Neuronal stem cell (in vitro differentiated cells): ENCODE measurements at regions not wholly inside any gene's neighbourhood (a gene's known extent, or its start where the extent isn't known, plus 50 kb on each side); places are given as distances from the start of the nearest gene placed in this dataset.

Experiments
- DNase-seq: peaks from one replicate; pipeline ENCODE4 v3.0.0-alpha.2; 2013; ENCODE audit warnings: low spot score
- H2AFZ ChIP-seq: one replicate; pipeline ENCODE4 v1.6.1; 2013; ENCODE audit warnings: mild to moderate bottlenecking, low read length, inconsistent platforms
- H2AK5ac ChIP-seq: 2 replicates; pipeline ENCODE4 v1.6.1; 2013; ENCODE audit warnings: low read depth, mild to moderate bottlenecking, inconsistent platforms, low read length, moderate library complexity, mixed read lengths
- H2BK120ac ChIP-seq: 2 replicates; pipeline ENCODE4 v1.6.1; 2013; ENCODE audit warnings: low read depth, mild to moderate bottlenecking, inconsistent platforms, low read length, moderate library complexity, mixed read lengths
- H2BK12ac ChIP-seq: one replicate; pipeline ENCODE4 v1.6.1; 2013; ENCODE audit warnings: low read length, inconsistent platforms
- H2BK15ac ChIP-seq: 2 replicates; pipeline ENCODE4 v1.6.1; 2013; ENCODE audit warnings: mild to moderate bottlenecking, low read length, inconsistent platforms, mixed read lengths
- H2BK5ac ChIP-seq: one replicate; pipeline ENCODE4 v1.6.1; 2013; ENCODE audit warnings: inconsistent platforms, mild to moderate bottlenecking, low read length, moderate library complexity
- H3K14ac ChIP-seq: one replicate; pipeline ENCODE4 v1.6.1; 2013; ENCODE audit warnings: low read length, inconsistent platforms
- H3K18ac ChIP-seq: 2 replicates; pipeline ENCODE4 v1.6.1; 2013; ENCODE audit warnings: low read length, inconsistent platforms
- H3K23ac ChIP-seq: 2 replicates; pipeline ENCODE4 v1.6.1; 2013; ENCODE audit warnings: low read depth, mild to moderate bottlenecking, mixed read lengths, low read length, inconsistent platforms; ENCODE audit not compliant: poor library complexity
- H3K27ac ChIP-seq: replicated peaks from 3 replicates; pipeline ENCODE4 v1.5.1; 2013; ENCODE audit warnings: low read length, inconsistent platforms
- H3K27me3 ChIP-seq, 3 experiments: 2 replicates each; pipeline ENCODE4 v1.6.1; 2013; ENCODE audit warnings: low read length in 3 of 3, mild to moderate bottlenecking in 2 of 3, inconsistent platforms in 1 of 3, low read depth in 1 of 3, mixed read lengths in 1 of 3, moderate library complexity in 1 of 3; ENCODE audit not compliant: control insufficient read depth in 3 of 3, insufficient read depth in 3 of 3
- H3K36me3 ChIP-seq, 2 donors: replicated peaks in 1 of 2; 2 replicates each; pipeline ENCODE4 v1.6.1; 2013; ENCODE audit warnings: low read length in 2 of 2; ENCODE audit not compliant: control insufficient read depth in 2 of 2, insufficient read depth in 2 of 2
- H3K4ac ChIP-seq: 2 replicates; pipeline ENCODE4 v1.6.1; 2013; ENCODE audit warnings: inconsistent platforms, mild to moderate bottlenecking, low read length, moderate library complexity
- H3K4me1 ChIP-seq, 2 donors: 1 replicate in 1 of 2; 2 replicates in 1 of 2; pipeline ENCODE4 v1.6.1; 2013; ENCODE audit warnings: low read length in 2 of 2, low read depth in 1 of 2; ENCODE audit not compliant: control insufficient read depth in 2 of 2, insufficient read depth in 1 of 2
- H3K4me2 ChIP-seq: one replicate; pipeline ENCODE4 v1.6.1; 2013; ENCODE audit warnings: mild to moderate bottlenecking, low read length, inconsistent platforms; ENCODE audit not compliant: insufficient read depth, poor library complexity, severe bottlenecking
- H3K4me3 ChIP-seq, 2 donors: 2 replicates each; pipeline ENCODE4 v1.5.1; 2013; ENCODE audit warnings: low read length in 2 of 2, mild to moderate bottlenecking in 2 of 2, inconsistent platforms in 1 of 2, moderate library complexity in 1 of 2
- H3K79me1 ChIP-seq: one replicate; pipeline ENCODE4 v1.6.1; 2013; ENCODE audit warnings: low read depth, mild to moderate bottlenecking, inconsistent platforms, low read length, moderate library complexity
- H3K9ac ChIP-seq: one replicate; pipeline ENCODE4 v1.6.1; 2013; ENCODE audit warnings: mild to moderate bottlenecking, low read depth, low read length, inconsistent platforms; ENCODE audit not compliant: poor library complexity
- H3K9me3 ChIP-seq, 2 donors: replicated peaks in 1 of 2; 2 replicates each; pipeline versions ENCODE3 to v1.6.1; 2013; ENCODE audit warnings: low read length in 2 of 2, mild to moderate bottlenecking in 2 of 2, inconsistent platforms in 1 of 2, low read depth in 1 of 2, mixed read lengths in 1 of 2, moderate library complexity in 1 of 2; ENCODE audit not compliant: control insufficient read depth in 2 of 2, insufficient read depth in 1 of 2
- H4K8ac ChIP-seq: one replicate; pipeline ENCODE4 v1.6.1; 2013; ENCODE audit warnings: low read depth, mild to moderate bottlenecking, inconsistent platforms, low read length, moderate library complexity
- H4K91ac ChIP-seq: one replicate; pipeline ENCODE4 v1.6.1; 2013; ENCODE audit warnings: low read length, low read depth, mild to moderate bottlenecking, inconsistent platforms; ENCODE audit not compliant: poor library complexity
- WGBS, 2 donors: extraction: QIAGEN DNeasy Blood & Tissue Kit; methylation state at CpG; one replicate each; pipeline ENCODE4 v1.1.7; 2013; ENCODE audit warnings: missing lambda C conversion rate in 2 of 2, mixed read lengths in 1 of 2; ENCODE audit not compliant: insufficient read length in 2 of 2, insufficient replicate concordance in 1 of 2; ENCODE audit errors: extremely low coverage in 2 of 2; 5-methylcytosine and 5-hydroxymethylcytosine counted together

DNA sequence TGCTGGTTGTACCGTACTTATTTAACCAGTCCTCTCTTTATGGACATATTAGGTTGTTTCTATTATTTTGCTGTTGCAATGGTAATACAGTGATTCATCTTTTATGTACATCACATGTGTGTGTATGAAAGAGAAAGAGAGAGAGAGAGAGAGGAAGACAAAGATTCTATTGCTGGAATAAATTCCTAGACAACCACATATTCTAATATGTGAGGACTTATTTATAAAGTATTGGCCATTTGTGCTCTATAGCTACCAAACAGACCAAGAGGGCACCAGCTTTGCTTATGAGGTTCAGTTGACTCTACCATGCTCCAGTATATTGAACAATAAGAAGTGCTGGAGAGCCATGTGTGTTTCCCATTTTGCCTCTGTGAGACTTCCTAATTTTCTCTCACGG lies 513.5 kb downstream of the DMAC1 start:
- Histone ChIP-seq H3K36me3 (no peaks in the 10 kb centered on the region), H3K9ac (no peak overlapping the region), H2AK5ac (no peak overlapping the region), H2AFZ (no peak overlapping the region), H2BK120ac (no peak overlapping the region), H3K9me3 (no peaks in the 10 kb centered on the region), H2BK12ac (no peak overlapping the region), H3K4me2 (no peak overlapping the region), H3K27me3 (no peaks in the 10 kb centered on the region), H4K91ac (no peak overlapping the region), H2BK5ac (no peak overlapping the region), H3K4me1 (peaks cover 0 to 4% of the 10 kb centered on the region in 2 donors), H3K14ac (no peak overlapping the region), H3K27ac (no peak overlapping the region), H3K23ac (no peak overlapping the region), H2BK15ac (no peak overlapping the region), H3K4ac (no peak overlapping the region), H3K79me1 (no peaks in the 10 kb centered on the region), H3K4me3 (no peak overlapping the region), H3K18ac (no peak overlapping the region), H4K8ac (no peak overlapping the region)
- no CpG with 5 or more reads among the region's 2 CpGs for WGBS, 2 donors
- no peak for DNase-seq

DNA sequence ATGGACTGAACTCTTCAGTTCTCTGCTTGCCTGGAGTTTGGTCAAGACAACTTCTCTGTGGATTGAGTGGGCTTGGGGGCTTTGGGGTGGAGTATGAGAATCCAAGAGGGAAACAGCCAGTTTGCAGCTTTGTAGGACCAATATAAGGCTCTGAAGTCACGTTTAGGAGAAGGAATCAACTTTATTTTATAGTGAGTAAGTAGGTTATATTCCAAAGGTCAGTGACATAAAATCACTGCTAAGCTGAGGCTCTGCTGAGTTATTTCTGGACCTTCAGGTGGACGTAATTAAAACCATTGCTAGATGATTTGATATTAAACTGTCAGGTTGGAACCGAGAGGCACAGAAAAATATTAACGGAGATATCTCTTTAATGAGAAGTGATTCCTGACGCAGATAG lies 514.4 kb downstream of the DMAC1 start:
- Histone ChIP-seq H3K27ac (no peak overlapping the region), H2AFZ (no peak overlapping the region), H3K18ac (no peak overlapping the region), H3K4me3 (no peak overlapping the region), H2AK5ac (no peak overlapping the region), H3K36me3 (no peaks in the 10 kb centered on the region), H4K8ac (no peak overlapping the region), H2BK15ac (no peak overlapping the region), H3K4me2 (no peak overlapping the region), H2BK12ac (no peak overlapping the region), H3K4ac (no peak overlapping the region), H3K9me3 (no peaks in the 10 kb centered on the region), H3K27me3 (no peaks in the 10 kb centered on the region), H2BK120ac (no peak overlapping the region), H3K23ac (no peak overlapping the region), H2BK5ac (no peak overlapping the region), H3K4me1 (peaks cover 0 to 4% of the 10 kb centered on the region in 2 donors), H4K91ac (no peak overlapping the region), H3K9ac (no peak overlapping the region), H3K79me1 (no peaks in the 10 kb centered on the region), H3K14ac (no peak overlapping the region)
- WGBS, 2 donors: no CpG with 5 or more reads among the region's 5 CpGs
- DNase-seq: no peak

DNA sequence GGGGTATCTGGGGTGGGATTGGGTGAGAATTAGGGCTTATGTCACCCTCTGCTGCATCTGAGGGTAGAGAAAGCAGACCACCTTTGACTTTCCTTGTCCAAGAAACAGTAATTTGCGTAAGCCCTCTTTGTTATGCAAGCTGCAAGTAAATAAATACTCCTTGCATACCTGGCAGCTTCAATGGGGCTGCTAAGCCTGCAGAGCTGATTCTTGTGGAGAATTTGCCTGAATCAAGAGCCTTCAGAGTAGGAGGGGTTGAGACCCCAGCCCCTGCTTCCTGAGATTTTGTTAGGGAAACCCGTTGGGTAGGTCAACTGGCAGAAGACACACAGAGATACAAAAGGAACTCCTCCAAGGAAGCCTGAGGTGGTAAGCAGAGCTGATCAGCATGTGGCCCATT lies 515.1 kb downstream of the DMAC1 start:
- Histone ChIP-seq H2BK15ac (no peak overlapping the region), H3K79me1 (no peaks in the 10 kb centered on the region), H3K18ac (no peak overlapping the region), H3K14ac (no peak overlapping the region), H3K23ac (no peak overlapping the region), H3K4me2 (no peak overlapping the region), H2BK5ac (no peak overlapping the region), H2AK5ac (no peak overlapping the region), H2AFZ (no peak overlapping the region), H3K27me3 (no peaks in the 10 kb centered on the region), H3K27ac (no peak overlapping the region), H3K4me1 (peaks cover 0 to 4% of the 10 kb centered on the region in 2 donors), H3K4ac (no peak overlapping the region), H3K4me3 (no peak overlapping the region), H3K9ac (no peak overlapping the region), H4K8ac (no peak overlapping the region), H3K36me3 (no peaks in the 10 kb centered on the region), H2BK120ac (no peak overlapping the region), H3K9me3 (no peaks in the 10 kb centered on the region), H2BK12ac (no peak overlapping the region), H4K91ac (no peak overlapping the region)
- no peak for DNase-seq
- no CpG with 5 or more reads among the region's 2 CpGs for WGBS, 2 donors

DNA sequence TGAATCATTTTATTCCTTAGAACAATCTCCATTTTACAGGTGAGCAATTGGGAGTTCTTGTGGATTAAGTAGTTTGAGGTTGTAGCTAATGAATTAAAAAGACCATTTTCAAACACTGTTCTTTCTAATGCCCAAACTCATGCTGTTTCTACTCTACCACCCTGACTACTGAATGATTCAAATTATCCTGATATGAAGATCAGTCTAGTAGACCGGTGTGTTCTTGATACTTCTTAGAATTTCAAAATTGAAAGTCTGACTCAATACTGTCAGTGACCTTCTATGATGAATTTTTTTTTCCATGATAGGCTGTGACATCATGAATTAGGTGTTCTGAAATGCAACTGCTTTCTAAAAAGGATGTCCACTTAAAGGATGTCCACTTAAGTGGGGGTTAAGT lies 515.5 kb downstream of the DMAC1 start:
- no peak overlapping the region for H2BK120ac ChIP-seq
- H4K8ac ChIP-seq: no peak overlapping the region
- H3K4me2 ChIP-seq: no peak overlapping the region

More for the DNA sequence above, 515.5 kb downstream of the DMAC1 start:
- Histone ChIP-seq H3K36me3 (no peaks in the 10 kb centered on the region), H3K4me1 (peaks cover 0 to 4% of the 10 kb centered on the region in 2 donors), H2AFZ (no peak overlapping the region), H2AK5ac (no peak overlapping the region), H3K4ac (no peak overlapping the region), H3K4me3 (no peak overlapping the region), H3K27ac (no peak overlapping the region), H3K18ac (no peak overlapping the region), H3K9me3 (no peaks in the 10 kb centered on the region), H3K14ac (no peak overlapping the region), H2BK15ac (no peak overlapping the region), H3K79me1 (no peaks in the 10 kb centered on the region), H3K9ac (no peak overlapping the region), H3K27me3 (no peaks in the 10 kb centered on the region), H4K91ac (no peak overlapping the region), H2BK12ac (no peak overlapping the region), H3K23ac (no peak overlapping the region), H2BK5ac (no peak overlapping the region)
- WGBS, 2 donors: no CpG with 5 or more reads among the region's 1 CpG
- DNase-seq: no peak
